Upper lobe of right lung (tissue), 1 donor: ENCODE measurements at regions not wholly inside any gene's neighbourhood (a gene's known extent, or its start where the extent isn't known, plus 50 kb on each side); places are given as distances from the start of the nearest gene placed in this dataset.

Experiments used
- ATAC-seq: fragments of 200-7000 bp; cut with Tn5 transposase; one replicate; pipeline ENCODE4 v1.9.1; 2020; ENCODE audit warnings: mild to moderate bottlenecking, moderate library complexity
- DNase-seq: peaks from one replicate; pipeline ENCODE4 v3.0.0-alpha.2; 2020
- H3K27ac ChIP-seq: fragments of 200-600 bp; one replicate; pipeline ENCODE4 v1.8.0; 2022
- H3K27me3 ChIP-seq: fragments of 200-600 bp; one replicate; pipeline ENCODE4 v1.8.0; 2022; ENCODE audit warnings: mild to moderate bottlenecking
- H3K36me3 ChIP-seq: fragments of 200-600 bp; one replicate; pipeline ENCODE4 v1.8.0; 2022
- H3K4me1 ChIP-seq: fragments of 200-600 bp; one replicate; pipeline ENCODE4 v1.8.0; 2022
- H3K4me3 ChIP-seq: fragments of 200-600 bp; one replicate; pipeline ENCODE4 v1.8.0; 2022; ENCODE audit warnings: mild to moderate bottlenecking
- H3K9me3 ChIP-seq: fragments of 200-600 bp; one replicate; pipeline ENCODE4 v1.8.0; 2022
- CTCF ChIP-seq: fragments of 200-600 bp; IDR thresholded peaks from one replicate; pipeline ENCODE4 v1.8.0; 2022; ENCODE audit warnings: antibody characterized with exemption
- intact Hi-C: fragments of 100-400 bp; cut with DNase I; formaldehyde crosslinking; loops from one replicate; pipeline ENCODE4 v1.11.0; 2022
- donor health status: DM: no; HTN: yes; CAD: no; lungs with severe emphysema.

- H3K4me1 ChIP-seq: no peaks in the 10 kb centered on the region
- no peaks in the 10 kb centered on the region for H3K9me3 ChIP-seq
- H3K27ac ChIP-seq: no peak overlapping the region
- no peak overlapping the region for H3K4me3 ChIP-seq
- intact Hi-C loops: no loop called here
- H3K36me3 ChIP-seq: no peaks in the 10 kb centered on the region
- no peak for TF ChIP-seq CTCF
- H3K27me3 ChIP-seq: no peaks in the 10 kb centered on the region
- ATAC-seq: no peak
- no peak for DNase-seq
These were observed 562.3 kb upstream of the POU3F2 start for GRCh38 chr6:98272060-98272459.

GRCh38 chr6:98274691-98275090 lies 559.7 kb upstream of the POU3F2 start:
- H3K27me3 ChIP-seq: no peaks in the 10 kb centered on the region
- no peaks in the 10 kb centered on the region for H3K36me3 ChIP-seq
- ATAC-seq (no peak), DNase-seq (no peak)
- H3K9me3 ChIP-seq: no peaks in the 10 kb centered on the region
- intact Hi-C loops: no loop called here
- no peak overlapping the region for H3K27ac ChIP-seq
- no peak for TF ChIP-seq CTCF
- H3K4me1 ChIP-seq: no peaks in the 10 kb centered on the region
- H3K4me3 ChIP-seq: no peak overlapping the region

- Histone ChIP-seq H3K27ac (no peak overlapping the region), H3K27me3 (no peaks in the 10 kb centered on the region), H3K4me1 (no peaks in the 10 kb centered on the region), H3K4me3 (no peak overlapping the region), H3K36me3 (no peaks in the 10 kb centered on the region), H3K9me3 (no peaks in the 10 kb centered on the region)
- no peak for ATAC-seq
- intact Hi-C loops: no loop called here
- TF ChIP-seq CTCF: no peak
- DNase-seq: no peak
These were observed 553.9 kb upstream of the POU3F2 start for GRCh38 chr6:98280492-98280891.

GRCh38 chr6:98286620-98287019 lies 547.8 kb upstream of the POU3F2 start:
- H3K36me3 ChIP-seq: no peaks in the 10 kb centered on the region
- H3K27me3 ChIP-seq: no peaks in the 10 kb centered on the region
- DNase-seq (no peak), ATAC-seq (no peak)
- TF ChIP-seq CTCF: no peak
- H3K27ac ChIP-seq: no peak overlapping the region
- H3K4me1 ChIP-seq: no peaks in the 10 kb centered on the region
- no peak overlapping the region for H3K4me3 ChIP-seq
- intact Hi-C loops: no loop called here
- H3K9me3 ChIP-seq: no peaks in the 10 kb centered on the region

GRCh38 chr6:98287876-98288275 lies 546.5 kb upstream of the POU3F2 start:
- no peak overlapping the region for H3K4me3 ChIP-seq
- no peaks in the 10 kb centered on the region for H3K4me1 ChIP-seq
- DNase-seq: no peak
- H3K36me3 ChIP-seq: no peaks in the 10 kb centered on the region
- no peak for ATAC-seq
- H3K9me3 ChIP-seq: no peaks in the 10 kb centered on the region
- TF ChIP-seq CTCF: no peak
- intact Hi-C loops: no loop called here
- H3K27ac ChIP-seq: no peak overlapping the region
- no peaks in the 10 kb centered on the region for H3K27me3 ChIP-seq

- ATAC-seq (no peak), DNase-seq (no peak)
- Histone ChIP-seq H3K4me1 (no peaks in the 10 kb centered on the region), H3K36me3 (no peaks in the 10 kb centered on the region), H3K27me3 (no peaks in the 10 kb centered on the region), H3K27ac (no peak overlapping the region), H3K4me3 (no peak overlapping the region), H3K9me3 (no peaks in the 10 kb centered on the region)
- intact Hi-C loops: no loop called here
- no peak for TF ChIP-seq CTCF
These were observed 541.6 kb upstream of the POU3F2 start for GRCh38 chr6:98292810-98293209.
